HG03135 (cell line): ENCODE measurements at regions not wholly inside any gene's neighbourhood (a gene's known extent, or its start where the extent isn't known, plus 50 kb on each side); places are given as distances from the start of the nearest gene placed in this dataset.

ENCODE experiments used
- ATAC-seq: cut with Tn5 transposase; IDR thresholded peaks from one replicate; pipeline ENCODE4 v1.9.1; 2021; ENCODE audit warnings: mild to moderate bottlenecking, moderate library complexity; ENCODE audit not compliant: unreplicated experiment

- ATAC-seq, result no peak
These were observed 359.2 kb downstream of the PREX1 start for GRCh38 chr20:48468571-48468970.

- no peak for ATAC-seq
These were observed 360.2 kb downstream of the PREX1 start for GRCh38 chr20:48467622-48468021.

- ATAC-seq, result no peak
These were observed 362.5 kb downstream of the PREX1 start for GRCh38 chr20:48465271-48465670.

DNA sequence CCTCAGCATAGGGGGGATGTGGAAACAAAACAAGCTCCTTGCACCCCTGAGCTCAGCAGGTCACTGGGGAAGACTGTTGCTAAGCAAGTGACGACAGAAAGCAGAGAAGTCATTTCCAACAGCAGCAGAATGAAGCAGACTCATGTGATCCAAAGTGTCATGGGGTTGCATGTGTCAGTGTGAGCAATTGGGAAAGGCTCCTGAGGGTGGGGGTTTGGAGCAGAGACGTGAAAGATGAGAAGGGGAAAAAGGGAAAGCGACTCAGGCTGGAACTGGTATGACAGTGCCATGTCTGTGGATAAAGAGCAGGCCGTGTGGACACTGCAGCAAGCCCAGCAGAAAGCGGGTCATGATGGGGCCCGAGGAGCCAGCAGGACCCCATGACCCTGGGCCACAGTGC lies 363.9 kb downstream of the PREX1 start:
- ATAC-seq, result no peak

- no peak for ATAC-seq
These were observed 364.6 kb downstream of the PREX1 start for GRCh38 chr20:48463096-48463720.

DNA sequence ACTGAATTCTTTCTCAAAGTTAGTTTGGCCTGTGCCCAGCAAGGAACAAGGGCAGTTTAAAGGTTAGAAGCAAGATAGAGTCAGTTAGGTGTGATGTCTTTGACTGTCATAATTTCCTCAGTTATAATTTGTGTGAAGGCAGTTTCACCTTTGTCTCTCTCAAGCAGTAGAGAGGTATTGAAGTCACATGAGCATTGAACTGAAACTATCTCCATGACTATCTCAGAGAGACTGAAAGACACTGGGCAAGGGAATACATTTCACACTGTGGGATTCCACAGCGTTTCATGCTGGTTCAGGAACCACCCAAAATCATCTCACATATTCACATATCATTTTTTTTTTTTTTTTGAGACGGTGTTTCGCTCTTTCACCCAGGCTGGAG lies 366.1 kb downstream of the PREX1 start:
- no peak for ATAC-seq

- no peak for ATAC-seq
These were observed 366.6 kb downstream of the PREX1 start for GRCh38 chr20:48461091-48461734.

DNA sequence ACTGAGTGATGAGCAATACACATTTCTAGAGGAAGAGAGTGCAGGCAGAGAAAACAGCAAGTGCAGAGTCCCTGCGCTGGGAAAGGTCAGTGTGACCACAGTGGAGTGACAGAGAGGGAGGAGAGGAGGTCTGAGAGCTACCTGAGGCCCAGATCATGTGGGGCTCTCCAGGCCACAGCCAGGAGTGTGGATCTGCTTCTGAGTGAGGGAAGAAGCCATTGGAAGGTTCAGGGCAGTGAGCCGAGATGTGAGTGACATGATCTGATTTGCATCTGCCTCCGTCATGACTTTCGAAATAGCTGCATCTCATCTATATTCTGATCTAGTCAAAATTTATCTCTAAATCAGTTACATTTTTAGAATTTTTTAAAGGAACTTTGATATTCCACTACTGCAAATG lies 367.1 kb downstream of the PREX1 start:
- ATAC-seq, result no peak

DNA sequence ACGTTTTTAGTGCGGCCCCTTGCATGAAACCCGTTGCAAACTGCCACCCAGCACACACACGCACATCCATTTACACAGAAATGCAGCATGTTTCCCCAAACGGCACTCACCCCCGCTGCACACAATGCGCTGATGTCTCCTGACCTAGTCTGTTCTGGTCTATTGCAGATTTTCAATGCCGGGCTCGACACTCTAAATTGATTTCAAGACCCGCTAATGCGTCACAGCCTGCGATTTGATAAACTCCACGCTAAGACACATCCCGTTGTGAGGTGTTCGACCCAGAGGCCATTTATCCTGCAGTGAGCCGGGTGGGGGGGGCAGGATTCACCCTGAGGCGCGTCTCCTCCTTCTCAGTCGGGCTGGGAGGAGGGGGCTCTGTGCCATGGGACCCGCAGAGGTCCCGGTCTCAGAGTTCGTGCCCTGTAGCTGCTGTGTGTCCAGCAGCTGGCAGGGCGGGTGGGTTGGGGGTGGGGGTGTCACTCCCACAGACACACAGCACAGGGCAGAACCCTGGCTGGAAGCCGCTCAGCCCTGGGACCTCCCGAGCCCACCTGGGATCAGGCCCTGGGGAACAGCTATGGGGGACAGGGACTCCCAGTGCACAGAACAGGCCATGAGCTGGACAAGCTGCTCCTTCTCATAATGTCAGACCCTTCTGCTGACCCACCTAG lies 367.9 kb downstream of the PREX1 start:
- ATAC-seq, result no peak

GRCh38 chr20:48458601-48459385 lies 369.0 kb downstream of the PREX1 start:
- no peak for ATAC-seq

DNA sequence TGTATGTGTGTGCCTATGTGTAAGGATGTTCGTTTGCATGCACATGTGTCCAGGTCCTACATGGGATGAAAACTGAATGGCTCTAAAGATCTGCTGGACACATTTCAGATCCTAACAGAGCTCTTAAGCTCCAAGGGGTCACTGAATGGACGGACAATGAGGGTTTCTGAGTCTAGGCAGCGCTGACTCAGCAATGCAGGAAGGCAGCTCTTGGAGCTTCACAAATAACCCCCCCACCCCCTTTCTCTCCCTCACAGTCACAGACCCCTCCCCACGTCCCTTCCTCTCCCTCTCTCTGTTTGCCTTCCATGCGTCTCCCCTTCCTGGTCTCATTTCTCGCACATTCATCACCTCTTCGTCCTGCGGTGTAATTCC lies 369.8 kb downstream of the PREX1 start:
- no peak for ATAC-seq

- no peak for ATAC-seq
These were observed 370.4 kb downstream of the PREX1 start for GRCh38 chr20:48457193-48458002.

DNA sequence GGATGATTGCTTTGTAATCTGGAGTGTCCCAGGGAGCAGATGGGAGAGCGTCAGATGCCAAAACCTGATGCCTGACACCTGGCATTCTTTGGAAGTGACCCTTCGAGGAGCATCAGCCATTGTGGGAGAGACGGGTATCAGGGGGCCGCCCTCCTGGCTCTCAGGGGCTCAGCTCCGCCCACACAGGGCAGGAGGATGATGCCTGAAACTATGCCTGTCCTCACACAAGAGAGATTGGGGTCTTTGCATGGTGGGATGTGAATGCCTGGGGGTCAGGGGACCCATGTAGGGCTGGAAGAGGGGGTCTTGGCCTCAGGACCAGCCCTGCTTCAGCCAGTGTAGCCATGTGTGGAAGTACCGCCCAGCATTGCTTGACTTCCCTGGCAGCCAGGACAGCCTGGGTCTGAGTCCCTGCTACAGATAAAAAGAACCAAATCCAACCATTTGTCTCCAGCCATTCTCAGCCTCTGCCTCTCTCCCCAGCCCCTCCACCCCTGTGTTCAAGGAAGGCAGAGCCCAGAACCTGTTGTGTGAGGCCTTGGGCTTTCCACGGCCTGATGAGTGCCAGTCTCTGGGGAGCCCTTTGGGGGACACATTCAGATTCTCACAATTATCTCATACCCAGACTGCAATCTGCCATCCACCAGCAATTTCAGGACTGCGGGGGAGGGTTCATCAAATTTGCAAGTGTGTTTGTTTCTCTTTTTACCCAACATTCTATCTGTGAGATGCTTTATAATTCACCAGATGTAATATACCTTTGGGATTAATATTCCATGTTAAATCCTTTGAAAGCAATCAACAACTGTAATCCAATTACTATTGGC lies 371.2 kb downstream of the PREX1 start:
- ATAC-seq, result no peak

- no peak for ATAC-seq
These were observed 372.0 kb downstream of the PREX1 start for GRCh38 chr20:48455651-48456365.

- no peak for ATAC-seq
These were observed 372.9 kb downstream of the PREX1 start for GRCh38 chr20:48454671-48455490.

DNA sequence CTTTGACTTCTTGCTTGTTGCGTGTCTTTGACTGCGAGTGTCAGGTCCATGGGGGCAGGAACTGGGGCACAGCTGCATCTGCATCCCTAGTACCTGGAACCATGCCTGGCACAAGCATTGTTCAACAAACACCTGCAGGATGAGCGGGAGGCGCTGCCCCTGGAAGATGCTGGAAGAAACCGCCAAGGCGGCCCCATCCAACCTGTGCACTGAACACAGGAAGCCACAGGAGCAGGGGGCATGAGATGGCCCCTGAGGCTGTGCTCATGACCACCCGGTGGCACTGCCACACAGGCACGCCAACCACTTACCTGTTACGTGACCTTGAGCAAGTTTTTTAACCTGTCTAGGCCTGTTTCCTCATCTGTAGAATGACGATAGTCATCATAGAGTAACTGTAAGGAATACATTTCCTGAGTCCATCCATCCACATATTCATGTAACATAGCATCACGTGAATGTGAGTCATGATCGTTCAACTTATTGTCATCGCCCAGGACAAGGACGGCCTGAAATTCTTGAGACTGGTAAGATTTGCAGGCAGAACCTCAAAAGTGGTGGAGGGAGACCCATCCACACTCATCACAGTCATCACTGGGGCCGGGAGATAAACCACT lies 374.2 kb downstream of the PREX1 start:
- ATAC-seq, result no peak

- no peak for ATAC-seq
These were observed 376.4 kb downstream of the PREX1 start for GRCh38 chr20:48451401-48451800.
